Keratinocyte (primary cell): ENCODE measurements at regions not wholly inside any gene's neighbourhood (a gene's known extent, or its start where the extent isn't known, plus 50 kb on each side); places are given as distances from the start of the nearest gene placed in this dataset.

ENCODE experiments used
- DNase-seq: peaks from one replicate; pipeline ENCODE4 v3.0.0-alpha.2; 2011; ENCODE audit warnings: low read depth, missing footprints, low spot score
- FAIRE-seq: peaks from 2 replicates; lab custom pipeline; 2011; peaks lifted over from hg19 to GRCh38; lab: Jason Lieb, UNC
- H2AFZ ChIP-seq: 2 replicates; pipeline ENCODE4 v1.6.0; 2012; ENCODE audit warnings: low read length, control low read depth, inconsistent platforms; ENCODE audit not compliant: control insufficient read depth
- H3K27ac ChIP-seq: 2 replicates; pipeline ENCODE4 v1.5.1; 2011; ENCODE audit warnings: low read length; ENCODE audit not compliant: control insufficient read depth, insufficient read depth
- H3K27me3 ChIP-seq: 3 replicates; pipeline ENCODE4 v1.6.0; 2011; ENCODE audit warnings: low read length; ENCODE audit not compliant: control insufficient read depth, insufficient read depth; ENCODE audit errors: extremely low read depth
- H3K36me3 ChIP-seq, 2 experiments: 2 replicates in 1 of 2; 3 replicates in 1 of 2; pipeline ENCODE4 v1.5.1; 2011; ENCODE audit warnings: low read length in 2 of 2, mild to moderate bottlenecking in 1 of 2; ENCODE audit not compliant: control insufficient read depth in 2 of 2, insufficient read depth in 2 of 2; ENCODE audit errors: extremely low read depth in 1 of 2
- H3K4me1 ChIP-seq: 3 replicates; pipeline ENCODE4 v1.5.1; 2011; ENCODE audit warnings: low read length; ENCODE audit not compliant: control insufficient read depth, insufficient read depth; ENCODE audit errors: extremely low read depth
- H3K4me2 ChIP-seq: 3 replicates; pipeline ENCODE4 v1.6.0; 2011; ENCODE audit warnings: low read depth, low read length; ENCODE audit not compliant: control insufficient read depth, insufficient read depth; ENCODE audit errors: extremely low read depth
- H3K4me3 ChIP-seq, 3 experiments: fragments of 200-600 bp in 1 of 3; sonication (generic) in 1 of 3; 2 replicates in 2 of 3; 3 replicates in 1 of 3; pipeline ENCODE4 v1.5.1; 2011 to 2016; ENCODE audit warnings: low read length in 3 of 3, mild to moderate bottlenecking in 3 of 3, control low read depth in 2 of 3, inconsistent platforms in 1 of 3, low read depth in 1 of 3, mixed read lengths in 1 of 3, mixed run types in 1 of 3, moderate library complexity in 1 of 3; ENCODE audit not compliant: control insufficient read depth in 2 of 3, insufficient read depth in 2 of 3; ENCODE audit errors: extremely low read depth in 1 of 3
- H3K79me2 ChIP-seq: 2 replicates; pipeline ENCODE4 v1.6.0; 2012; ENCODE audit warnings: low read length; ENCODE audit not compliant: control insufficient read depth, insufficient read depth
- H3K9ac ChIP-seq: 3 replicates; pipeline ENCODE4 v1.6.0; 2011; ENCODE audit warnings: low read length; ENCODE audit not compliant: control insufficient read depth, insufficient read depth; ENCODE audit errors: extremely low read depth
- H3K9me1 ChIP-seq: 3 replicates; pipeline ENCODE4 v1.6.0; 2011; ENCODE audit warnings: low read length; ENCODE audit not compliant: control insufficient read depth, insufficient read depth; ENCODE audit errors: extremely low read depth
- H3K9me3 ChIP-seq: 2 replicates; pipeline ENCODE4 v1.5.1; 2012; ENCODE audit warnings: low read depth, low read length; ENCODE audit not compliant: control insufficient read depth
- H4K20me1 ChIP-seq: 3 replicates; pipeline ENCODE4 v1.6.0; 2011; ENCODE audit warnings: low read length; ENCODE audit not compliant: control insufficient read depth, insufficient read depth; ENCODE audit errors: extremely low read depth
- EZH2 ChIP-seq: IDR thresholded peaks from one replicate; pipeline ENCODE4 v1.6.1; 2012; ENCODE audit warnings: inconsistent platforms, mild to moderate bottlenecking, low read length, moderate library complexity
- dilution Hi-C: fragments of 300-500 bp; cut with MboI; formaldehyde crosslinking; loops from one replicate; pipeline ENCODE4 v1.7.0; 2020; ENCODE audit warnings: low sequenced_read_pairs; ENCODE audit not compliant: extremely low pct_ligation_motif_present
- TF ChIP-seq, protein P1 (sequence below), 3 experiments: IDR thresholded peaks in 1 of 3; conservative IDR thresholded peaks in 1 of 3; optimal IDR thresholded peaks in 1 of 3; 2 replicates in 2 of 3; 3 replicates in 1 of 3; pipeline versions ENCODE3 to v1.5.1; 2011; ENCODE audit warnings: low read length in 3 of 3, mild to moderate bottlenecking in 3 of 3, moderate library complexity in 2 of 3, control low read depth in 1 of 3, inconsistent platforms in 1 of 3; ENCODE audit not compliant: insufficient read depth in 2 of 3; ENCODE audit errors: extremely low read depth in 1 of 3

- dilution Hi-C loops = no loop called here
- no peaks in the 10 kb centered on the region for H3K79me2 ChIP-seq
These were observed 339.0 kb downstream of the GPR37 start for GRCh38 chr7:124426621-124427020.

GRCh38 chr7:124423863-124424262, 341.7 kb downstream of the GPR37 start:
- no peaks in the 10 kb centered on the region for H3K36me3 ChIP-seq
- H3K4me2 ChIP-seq = no peak overlapping the region
- dilution Hi-C loops = no loop called here
- H3K9me3 ChIP-seq = no peaks in the 10 kb centered on the region
- no peaks in the 10 kb centered on the region for H3K4me1 ChIP-seq
- no peak overlapping the region for H3K27ac ChIP-seq
- H3K9me1 ChIP-seq = no peaks in the 10 kb centered on the region
- H4K20me1 ChIP-seq = no peaks in the 10 kb centered on the region
- DNase-seq = no peak
- no peak overlapping the region for H3K9ac ChIP-seq
- H3K27me3 ChIP-seq = no peaks in the 10 kb centered on the region
- no peak overlapping the region for H3K4me3 ChIP-seq
- TF ChIP-seq, protein P1, sequence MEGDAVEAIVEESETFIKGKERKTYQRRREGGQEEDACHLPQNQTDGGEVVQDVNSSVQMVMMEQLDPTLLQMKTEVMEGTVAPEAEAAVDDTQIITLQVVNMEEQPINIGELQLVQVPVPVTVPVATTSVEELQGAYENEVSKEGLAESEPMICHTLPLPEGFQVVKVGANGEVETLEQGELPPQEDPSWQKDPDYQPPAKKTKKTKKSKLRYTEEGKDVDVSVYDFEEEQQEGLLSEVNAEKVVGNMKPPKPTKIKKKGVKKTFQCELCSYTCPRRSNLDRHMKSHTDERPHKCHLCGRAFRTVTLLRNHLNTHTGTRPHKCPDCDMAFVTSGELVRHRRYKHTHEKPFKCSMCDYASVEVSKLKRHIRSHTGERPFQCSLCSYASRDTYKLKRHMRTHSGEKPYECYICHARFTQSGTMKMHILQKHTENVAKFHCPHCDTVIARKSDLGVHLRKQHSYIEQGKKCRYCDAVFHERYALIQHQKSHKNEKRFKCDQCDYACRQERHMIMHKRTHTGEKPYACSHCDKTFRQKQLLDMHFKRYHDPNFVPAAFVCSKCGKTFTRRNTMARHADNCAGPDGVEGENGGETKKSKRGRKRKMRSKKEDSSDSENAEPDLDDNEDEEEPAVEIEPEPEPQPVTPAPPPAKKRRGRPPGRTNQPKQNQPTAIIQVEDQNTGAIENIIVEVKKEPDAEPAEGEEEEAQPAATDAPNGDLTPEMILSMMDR (optimal IDR thresholded peaks at IDR 0.05 in 1 of 3, IDR thresholded peaks at IDR 0.05 in 1 of 3, conservative IDR thresholded peaks at IDR 0.05 in 1 of 3; ENCODE audit: extremely low read depth in 1 of 3, insufficient read depth in 2 of 3, low read length in 3 of 3) = no peak
- no peak for TF ChIP-seq EZH2
- FAIRE-seq = no peak
- H3K79me2 ChIP-seq = no peaks in the 10 kb centered on the region
- H2AFZ ChIP-seq = no peak overlapping the region

More at GRCh38 chr7:124426621-124427020, 339.0 kb downstream of the GPR37 start:
- Histone ChIP-seq H4K20me1 (no peaks in the 10 kb centered on the region), H2AFZ (no peak overlapping the region), H3K4me2 (no peak overlapping the region), H3K4me1 (no peaks in the 10 kb centered on the region), H3K36me3 (no peaks in the 10 kb centered on the region), H3K9ac (no peak overlapping the region), H3K27me3 (no peaks in the 10 kb centered on the region), H3K9me1 (no peaks in the 10 kb centered on the region), H3K9me3 (no peaks in the 10 kb centered on the region), H3K4me3 (no peak overlapping the region), H3K27ac (no peak overlapping the region)
- DNase-seq (no peak), FAIRE-seq (no peak)
- TF ChIP-seq EZH2 = no peak
- TF ChIP-seq, protein P1 (optimal IDR thresholded peaks at IDR 0.05 in 1 of 3, IDR thresholded peaks at IDR 0.05 in 1 of 3, conservative IDR thresholded peaks at IDR 0.05 in 1 of 3; ENCODE audit: extremely low read depth in 1 of 3, insufficient read depth in 2 of 3, low read length in 3 of 3) = no peak
